Esophagus squamous epithelium (tissue), 5 donors: ENCODE measurements at regions not wholly inside any gene's neighbourhood (a gene's known extent, or its start where the extent isn't known, plus 50 kb on each side); places are given as distances from the start of the nearest gene placed in this dataset.

ENCODE experiments used
- DNase-seq: peaks from one replicate; lab custom pipeline; 2025; lab: John Stamatoyannopoulos, UW
- H3K27ac ChIP-seq, 4 donors: fragments of 200-600 bp; sonication (generic); one replicate each; pipeline ENCODE4 v1.5.1; 2016 to 2019; ENCODE audit warnings: mild to moderate bottlenecking in 1 of 4
- H3K27me3 ChIP-seq, 4 donors: fragments of 200-600 bp; sonication (generic); 1 replicate in 3 of 4; 2 replicates in 1 of 4; pipeline versions ENCODE4 v1.5.1 to v1.6.0; 2017 to 2021; ENCODE audit warnings: antibody characterized with exemption in 1 of 4
- H3K36me3 ChIP-seq, 3 donors: fragments of 200-600 bp; sonication (generic); one replicate each; pipeline ENCODE4 v1.5.1; 2016 to 2019
- H3K4me1 ChIP-seq, 3 donors: fragments of 200-600 bp; sonication (generic); one replicate each; pipeline ENCODE4 v1.5.1; 2017 to 2019
- H3K4me3 ChIP-seq, 4 donors: fragments of 200-600 bp; sonication (generic); 1 replicate in 3 of 4; 2 replicates in 1 of 4; pipeline ENCODE4 v1.5.1; 2016 to 2019; ENCODE audit warnings: mild to moderate bottlenecking in 2 of 4, moderate library complexity in 1 of 4
- H3K9me3 ChIP-seq, 3 donors: fragments of 200-600 bp; sonication (generic); one replicate each; pipeline ENCODE4 v1.5.1; 2016 to 2019
- POLR2A ChIP-seq, 4 donors: fragments of 450-650 bp; IDR thresholded peaks; one replicate each; pipeline ENCODE4 v1.6.1; 2017; ENCODE audit warnings: antibody characterized with exemption in 4 of 4, mild to moderate bottlenecking in 4 of 4, moderate library complexity in 3 of 4
- WGBS, 2 donors: methylation state at CpG; one replicate each; pipeline ENCODE4 v1.1.5; 2018; 5-methylcytosine and 5-hydroxymethylcytosine counted together
- intact Hi-C: fragments of 100-400 bp; cut with DNase I; formaldehyde crosslinking; loops from one replicate; pipeline ENCODE4 v1.15.0; 2022
- TF ChIP-seq, protein P1 (sequence below), 6 experiments: fragments of 450-650 bp in 4 of 6; fragments of 200-600 bp in 2 of 6; sonication (generic) in 2 of 6; IDR thresholded peaks; one replicate each; pipeline ENCODE4 v1.5.1; 2016 to 2019; ENCODE audit warnings: antibody characterized with exemption in 6 of 6, mild to moderate bottlenecking in 4 of 6, moderate library complexity in 4 of 6
- donor health status: DM: yes; HTN: yes; CAD: no.

DNA sequence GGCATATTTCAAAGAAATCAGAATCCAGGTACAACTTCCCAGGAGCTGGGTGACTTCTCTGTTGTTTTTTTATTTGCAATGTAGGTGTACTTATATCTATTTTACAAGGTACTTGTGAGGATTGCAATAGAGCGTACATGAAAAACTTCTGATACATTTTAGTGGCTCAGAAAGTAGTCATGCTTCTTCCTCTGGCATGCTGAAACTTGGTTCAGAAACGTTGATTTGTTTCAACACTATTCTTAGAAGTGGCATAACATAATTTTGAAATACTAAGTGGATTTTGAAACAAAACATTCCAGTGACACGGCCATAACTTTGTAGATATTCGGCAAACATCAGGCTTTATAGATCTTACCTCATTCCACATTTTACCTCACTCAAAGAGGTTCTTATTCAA is 79.8 kb upstream of the NLGN4Y start:
- WGBS, 2 donors, result 25% methylated on average over 4 of the region's 4 CpGs; no CpG with 5 or more reads in 1 of the 2 donors

DNA sequence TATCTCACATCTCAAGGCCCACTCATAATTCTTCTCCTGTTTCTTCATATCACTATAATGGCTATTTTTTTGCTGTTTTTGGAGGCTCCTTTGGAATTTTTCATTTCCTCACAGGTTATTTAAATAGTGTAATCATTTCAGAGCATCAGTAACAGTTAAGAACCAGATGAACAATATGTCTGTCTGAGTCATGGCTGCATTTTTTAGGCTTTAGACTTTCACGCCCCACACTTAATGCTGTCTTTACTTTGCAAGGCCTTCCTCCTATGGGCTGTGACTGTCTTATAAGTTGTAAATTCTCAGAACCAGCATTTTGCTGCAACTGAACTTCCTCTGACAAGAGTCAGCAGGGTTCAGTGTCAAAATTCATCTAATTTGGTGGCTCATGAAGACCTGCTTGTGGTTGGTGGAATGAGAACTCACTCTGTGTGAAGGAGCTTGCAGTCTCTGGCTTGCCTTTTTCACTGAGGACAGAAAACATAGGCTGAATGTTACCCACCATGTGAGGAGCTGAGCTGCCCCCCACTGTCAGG is 56.1 kb upstream of the NLGN4Y start:
- Histone ChIP-seq H3K9me3 (no peaks in the 10 kb centered on the region), H3K27ac (no peak overlapping the region), H3K27me3 (no peaks in the 10 kb centered on the region), H3K4me1 (no peaks in the 10 kb centered on the region), H3K36me3 (no peaks in the 10 kb centered on the region), H3K4me3 (no peak overlapping the region)
- TF ChIP-seq, protein P1, sequence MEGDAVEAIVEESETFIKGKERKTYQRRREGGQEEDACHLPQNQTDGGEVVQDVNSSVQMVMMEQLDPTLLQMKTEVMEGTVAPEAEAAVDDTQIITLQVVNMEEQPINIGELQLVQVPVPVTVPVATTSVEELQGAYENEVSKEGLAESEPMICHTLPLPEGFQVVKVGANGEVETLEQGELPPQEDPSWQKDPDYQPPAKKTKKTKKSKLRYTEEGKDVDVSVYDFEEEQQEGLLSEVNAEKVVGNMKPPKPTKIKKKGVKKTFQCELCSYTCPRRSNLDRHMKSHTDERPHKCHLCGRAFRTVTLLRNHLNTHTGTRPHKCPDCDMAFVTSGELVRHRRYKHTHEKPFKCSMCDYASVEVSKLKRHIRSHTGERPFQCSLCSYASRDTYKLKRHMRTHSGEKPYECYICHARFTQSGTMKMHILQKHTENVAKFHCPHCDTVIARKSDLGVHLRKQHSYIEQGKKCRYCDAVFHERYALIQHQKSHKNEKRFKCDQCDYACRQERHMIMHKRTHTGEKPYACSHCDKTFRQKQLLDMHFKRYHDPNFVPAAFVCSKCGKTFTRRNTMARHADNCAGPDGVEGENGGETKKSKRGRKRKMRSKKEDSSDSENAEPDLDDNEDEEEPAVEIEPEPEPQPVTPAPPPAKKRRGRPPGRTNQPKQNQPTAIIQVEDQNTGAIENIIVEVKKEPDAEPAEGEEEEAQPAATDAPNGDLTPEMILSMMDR (IDR thresholded peaks at IDR 0.05), result no peak
- no peak for TF ChIP-seq POLR2A (IDR thresholded peaks at IDR 0.05)
- no peak for DNase-seq
- 50% methylated on average over 1 of the region's 1 CpG; no CpG with 5 or more reads in 1 of the 2 donors for WGBS, 2 donors
- intact Hi-C loops, result no loop called here

More for the DNA sequence above, 79.8 kb upstream of the NLGN4Y start:
- no peak for TF ChIP-seq POLR2A (IDR thresholded peaks at IDR 0.05)
- TF ChIP-seq, protein P1 (IDR thresholded peaks at IDR 0.05), result no peak
- no peaks in the 10 kb centered on the region for H3K27me3 ChIP-seq
- no peak for DNase-seq
- intact Hi-C loops, result no loop called here
- H3K36me3 ChIP-seq, result no peaks in the 10 kb centered on the region
- H3K4me3 ChIP-seq, result no peak overlapping the region
- H3K9me3 ChIP-seq, result no peaks in the 10 kb centered on the region
- no peaks in the 10 kb centered on the region for H3K4me1 ChIP-seq
- no peak overlapping the region for H3K27ac ChIP-seq

DNA sequence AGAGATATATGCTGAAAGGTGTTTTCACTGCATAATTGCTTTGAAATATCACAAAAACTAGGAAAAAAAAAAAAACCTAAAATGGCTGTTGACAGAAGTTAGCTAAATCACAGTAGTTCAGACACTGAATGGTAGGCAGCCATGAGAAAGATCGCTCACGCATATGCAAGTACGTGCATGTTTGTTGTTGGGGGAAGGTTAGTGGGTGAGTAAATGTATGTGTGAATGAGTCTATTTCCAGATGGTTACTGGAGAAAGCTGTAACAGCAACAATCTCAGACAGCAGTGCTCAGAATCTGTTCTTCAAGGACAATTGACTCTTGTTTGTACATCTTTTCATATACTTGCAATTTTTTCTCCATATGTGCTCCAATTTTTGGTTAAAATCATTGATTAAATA is 51.9 kb upstream of the NLGN4Y start:
- Histone ChIP-seq H3K4me1 (no peaks in the 10 kb centered on the region), H3K27ac (no peak overlapping the region), H3K36me3 (no peaks in the 10 kb centered on the region), H3K4me3 (no peak overlapping the region), H3K27me3 (no peaks in the 10 kb centered on the region), H3K9me3 (no peaks in the 10 kb centered on the region)
- TF ChIP-seq, protein P1 (IDR thresholded peaks at IDR 0.05), result no peak
- TF ChIP-seq POLR2A (IDR thresholded peaks at IDR 0.05), result no peak
- intact Hi-C loops, result no loop called here
- 43% methylated on average over 3 of the region's 3 CpGs; no CpG with 5 or more reads in 1 of the 2 donors for WGBS, 2 donors
- DNase-seq, result no peak

DNA sequence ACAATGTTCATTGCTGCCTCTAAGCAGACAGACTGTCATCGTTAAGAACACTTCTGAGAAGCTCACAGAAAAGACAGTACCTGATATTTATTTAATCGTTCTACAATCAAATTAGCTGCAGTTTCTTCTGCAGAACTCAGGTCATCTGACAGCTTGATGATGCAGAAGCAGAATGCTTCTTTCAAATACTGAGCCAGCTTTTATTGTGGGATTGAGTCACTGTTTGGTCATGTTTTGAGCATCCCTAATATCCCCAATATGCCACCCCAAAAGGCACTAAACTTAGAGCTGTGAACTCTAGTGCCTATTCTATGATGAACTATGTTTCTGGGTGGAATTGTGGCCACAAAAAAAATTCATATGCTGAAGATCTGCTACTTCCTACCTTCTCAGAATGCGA is 51.0 kb upstream of the NLGN4Y start:
- Histone ChIP-seq H3K36me3 (no peaks in the 10 kb centered on the region), H3K27ac (no peak overlapping the region), H3K9me3 (no peaks in the 10 kb centered on the region), H3K4me3 (no peak overlapping the region), H3K27me3 (no peaks in the 10 kb centered on the region), H3K4me1 (no peaks in the 10 kb centered on the region)
- DNase-seq, result no peak
- 65% methylated on average over 3 of the region's 3 CpGs; no CpG with 5 or more reads in 1 of the 2 donors for WGBS, 2 donors
- intact Hi-C loops, result no loop called here
- no peak for TF ChIP-seq POLR2A (IDR thresholded peaks at IDR 0.05)
- TF ChIP-seq, protein P1 (IDR thresholded peaks at IDR 0.05), result no peak
